ENCODE measurements at regions not wholly inside any gene's neighbourhood (a gene's known extent, or its start where the extent isn't known, plus 50 kb on each side); places are given as distances from the start of the nearest gene placed in this dataset.
A peak's percentile ranks its signal among the peaks of the same experiment; 100 is the strongest.

- TF ChIP-seq POLR2A (IDR thresholded peaks at IDR 0.05), result no peak
- TF ChIP-seq, protein P1, sequence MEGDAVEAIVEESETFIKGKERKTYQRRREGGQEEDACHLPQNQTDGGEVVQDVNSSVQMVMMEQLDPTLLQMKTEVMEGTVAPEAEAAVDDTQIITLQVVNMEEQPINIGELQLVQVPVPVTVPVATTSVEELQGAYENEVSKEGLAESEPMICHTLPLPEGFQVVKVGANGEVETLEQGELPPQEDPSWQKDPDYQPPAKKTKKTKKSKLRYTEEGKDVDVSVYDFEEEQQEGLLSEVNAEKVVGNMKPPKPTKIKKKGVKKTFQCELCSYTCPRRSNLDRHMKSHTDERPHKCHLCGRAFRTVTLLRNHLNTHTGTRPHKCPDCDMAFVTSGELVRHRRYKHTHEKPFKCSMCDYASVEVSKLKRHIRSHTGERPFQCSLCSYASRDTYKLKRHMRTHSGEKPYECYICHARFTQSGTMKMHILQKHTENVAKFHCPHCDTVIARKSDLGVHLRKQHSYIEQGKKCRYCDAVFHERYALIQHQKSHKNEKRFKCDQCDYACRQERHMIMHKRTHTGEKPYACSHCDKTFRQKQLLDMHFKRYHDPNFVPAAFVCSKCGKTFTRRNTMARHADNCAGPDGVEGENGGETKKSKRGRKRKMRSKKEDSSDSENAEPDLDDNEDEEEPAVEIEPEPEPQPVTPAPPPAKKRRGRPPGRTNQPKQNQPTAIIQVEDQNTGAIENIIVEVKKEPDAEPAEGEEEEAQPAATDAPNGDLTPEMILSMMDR (IDR thresholded peaks at IDR 0.05), result peak; percentile 24 to 69 (median 27)
These were observed 157.7 kb downstream of the SPANXN1 start for GRCh38 chrX:145405012-145405411.

All from tibial nerve (tissue), 3 donors.